ENCODE measurements at regions not wholly inside any gene's neighbourhood (a gene's known extent, or its start where the extent isn't known, plus 50 kb on each side); places are given as distances from the start of the nearest gene placed in this dataset.

DNA sequence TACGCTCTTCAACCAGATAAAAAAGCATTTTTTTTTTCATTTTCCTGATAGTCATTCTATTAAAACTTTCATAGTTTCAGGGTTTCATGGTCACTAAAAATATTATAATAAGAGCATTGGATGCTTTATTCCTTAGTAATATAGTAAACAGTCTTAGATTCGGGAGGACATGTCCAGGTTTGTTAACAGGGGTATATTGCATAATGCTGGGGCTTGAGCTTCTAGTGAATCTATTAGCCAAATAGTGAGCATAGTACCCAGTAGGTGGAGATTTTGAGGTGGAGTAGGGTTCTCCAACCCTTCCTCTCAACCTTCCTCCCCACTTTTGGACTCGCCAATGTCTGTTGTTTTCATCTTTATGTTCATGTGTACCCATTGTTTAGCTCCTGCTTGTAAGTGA lies 277.4 kb upstream of the RGS6 start:
- TF ChIP-seq, protein P1, sequence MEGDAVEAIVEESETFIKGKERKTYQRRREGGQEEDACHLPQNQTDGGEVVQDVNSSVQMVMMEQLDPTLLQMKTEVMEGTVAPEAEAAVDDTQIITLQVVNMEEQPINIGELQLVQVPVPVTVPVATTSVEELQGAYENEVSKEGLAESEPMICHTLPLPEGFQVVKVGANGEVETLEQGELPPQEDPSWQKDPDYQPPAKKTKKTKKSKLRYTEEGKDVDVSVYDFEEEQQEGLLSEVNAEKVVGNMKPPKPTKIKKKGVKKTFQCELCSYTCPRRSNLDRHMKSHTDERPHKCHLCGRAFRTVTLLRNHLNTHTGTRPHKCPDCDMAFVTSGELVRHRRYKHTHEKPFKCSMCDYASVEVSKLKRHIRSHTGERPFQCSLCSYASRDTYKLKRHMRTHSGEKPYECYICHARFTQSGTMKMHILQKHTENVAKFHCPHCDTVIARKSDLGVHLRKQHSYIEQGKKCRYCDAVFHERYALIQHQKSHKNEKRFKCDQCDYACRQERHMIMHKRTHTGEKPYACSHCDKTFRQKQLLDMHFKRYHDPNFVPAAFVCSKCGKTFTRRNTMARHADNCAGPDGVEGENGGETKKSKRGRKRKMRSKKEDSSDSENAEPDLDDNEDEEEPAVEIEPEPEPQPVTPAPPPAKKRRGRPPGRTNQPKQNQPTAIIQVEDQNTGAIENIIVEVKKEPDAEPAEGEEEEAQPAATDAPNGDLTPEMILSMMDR (IDR thresholded peaks at IDR 0.05) = no peak
- Histone ChIP-seq H3K9me3 (no peaks in the 10 kb centered on the region), H3K4me1 (ENCODE audit: control insufficient read depth in 1 of 2, insufficient read depth in 1 of 2, low read depth in 1 of 2, low read length in 1 of 2) (no peaks in the 10 kb centered on the region), H3K36me3 (peaks cover 26% of the 10 kb centered on the region), H3K4me3 (ENCODE audit: low read depth in 1 of 2, low read length in 1 of 2) (no peak overlapping the region), H3K27me3 (no peaks in the 10 kb centered on the region), H3K27ac (no peak overlapping the region)

DNA sequence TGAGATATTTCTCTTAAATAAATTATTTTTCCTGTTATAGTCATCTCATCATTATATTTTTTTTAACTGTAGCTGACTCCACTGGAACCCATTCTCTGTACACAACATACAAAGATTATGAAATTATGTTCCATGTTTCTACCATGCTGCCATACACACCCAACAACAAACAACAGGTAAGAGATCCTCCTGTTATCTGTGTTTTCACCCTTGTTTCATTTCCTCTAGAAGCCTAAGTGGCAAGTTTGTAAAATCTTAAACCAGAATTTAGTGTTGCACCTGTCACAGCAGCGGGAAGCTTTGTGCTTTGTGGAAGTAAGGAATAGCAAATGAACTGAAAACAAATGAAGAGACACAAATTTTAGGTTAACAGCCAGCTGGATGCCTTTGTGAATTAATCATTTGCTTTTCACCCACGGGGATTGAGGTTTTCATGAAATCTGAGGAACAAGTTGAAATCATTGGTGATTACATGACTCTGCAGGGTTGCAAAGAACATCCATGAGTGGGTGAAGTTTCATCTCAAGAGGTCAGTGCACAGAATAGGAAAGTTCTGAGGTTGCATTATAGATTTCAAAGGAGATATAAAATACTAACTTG lies 273.9 kb upstream of the RGS6 start:
- Histone ChIP-seq H3K27me3 (no peaks in the 10 kb centered on the region), H3K4me1 (ENCODE audit: control insufficient read depth in 1 of 2, insufficient read depth in 1 of 2, low read depth in 1 of 2, low read length in 1 of 2) (no peaks in the 10 kb centered on the region), H3K27ac (no peak overlapping the region), H3K4me3 (ENCODE audit: low read depth in 1 of 2, low read length in 1 of 2) (no peak overlapping the region), H3K9me3 (no peaks in the 10 kb centered on the region), H3K36me3 (peaks cover 41% of the 10 kb centered on the region)
- TF ChIP-seq, protein P1 (IDR thresholded peaks at IDR 0.05) = no peak

GRCh38 chr14:71659159-71659558 lies 273.1 kb upstream of the RGS6 start:
- Histone ChIP-seq H3K4me1 (ENCODE audit: control insufficient read depth in 1 of 2, insufficient read depth in 1 of 2, low read depth in 1 of 2, low read length in 1 of 2) (no peaks in the 10 kb centered on the region), H3K36me3 (peaks cover 47% of the 10 kb centered on the region), H3K27me3 (no peaks in the 10 kb centered on the region), H3K9me3 (no peaks in the 10 kb centered on the region), H3K27ac (no peak overlapping the region), H3K4me3 (ENCODE audit: low read depth in 1 of 2, low read length in 1 of 2) (no peak overlapping the region)
- TF ChIP-seq, protein P1 (IDR thresholded peaks at IDR 0.05) = no peak

DNA sequence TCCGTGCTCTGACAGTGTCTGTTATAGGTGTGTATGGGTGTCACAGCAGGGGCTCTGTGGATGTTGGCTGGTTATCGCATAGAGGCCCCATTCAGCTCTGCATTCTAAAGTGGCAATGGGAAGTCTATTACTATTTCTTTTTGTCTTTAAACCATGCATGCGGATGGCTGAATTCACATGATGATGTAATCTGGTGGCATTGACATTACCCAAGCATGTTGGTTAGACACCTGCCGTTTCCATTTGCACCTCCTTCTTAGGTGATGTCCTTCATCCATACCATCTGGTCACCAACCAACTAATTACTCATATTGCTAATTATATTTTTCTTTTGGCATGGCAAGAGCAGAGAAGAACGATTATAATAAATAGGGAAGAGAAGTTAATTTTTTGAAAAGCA lies 270.8 kb upstream of the RGS6 start:
- Histone ChIP-seq H3K4me1 (ENCODE audit: control insufficient read depth in 1 of 2, insufficient read depth in 1 of 2, low read depth in 1 of 2, low read length in 1 of 2) (no peaks in the 10 kb centered on the region), H3K27ac (no peak overlapping the region), H3K4me3 (ENCODE audit: low read depth in 1 of 2, low read length in 1 of 2) (no peak overlapping the region), H3K9me3 (no peaks in the 10 kb centered on the region), H3K36me3 (peaks cover 47% of the 10 kb centered on the region), H3K27me3 (no peaks in the 10 kb centered on the region)
- TF ChIP-seq, protein P1 (IDR thresholded peaks at IDR 0.05) = no peak

DNA sequence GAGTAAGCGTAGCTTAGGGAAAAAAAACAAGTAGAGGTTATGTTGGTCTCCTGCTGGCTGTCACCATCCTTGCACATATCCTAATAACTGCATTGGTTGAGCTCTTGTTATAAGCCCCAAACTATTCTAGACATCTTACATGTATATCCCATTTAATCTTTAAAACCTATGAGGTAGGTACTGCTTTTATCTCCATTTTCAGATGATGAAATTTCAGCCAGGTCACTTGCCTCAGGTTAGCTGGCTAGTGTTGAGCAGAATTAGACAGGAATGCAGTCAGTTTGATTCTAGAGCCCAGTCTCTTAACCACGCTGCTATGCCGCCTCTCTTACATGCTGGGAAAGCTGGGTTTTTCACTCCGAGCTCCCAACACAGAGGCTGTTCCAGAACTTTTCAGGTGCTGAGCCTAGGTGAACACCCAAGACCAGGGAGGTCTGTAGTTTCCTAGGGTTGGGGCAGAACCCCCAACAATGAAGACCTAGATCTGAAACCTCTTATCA lies 269.9 kb upstream of the RGS6 start:
- no peaks in the 10 kb centered on the region for H3K9me3 ChIP-seq
- no peaks in the 10 kb centered on the region for H3K4me1 ChIP-seq (ENCODE audit: control insufficient read depth in 1 of 2, insufficient read depth in 1 of 2, low read depth in 1 of 2, low read length in 1 of 2)
- H3K27ac ChIP-seq = no peak overlapping the region
- H3K27me3 ChIP-seq = no peaks in the 10 kb centered on the region
- H3K36me3 ChIP-seq = peaks cover 49% of the 10 kb centered on the region
- TF ChIP-seq, protein P1 (IDR thresholded peaks at IDR 0.05) = no peak
- H3K4me3 ChIP-seq (ENCODE audit: low read depth in 1 of 2, low read length in 1 of 2) = no peak overlapping the region
